GM23338 (cell line): ENCODE measurements at regions not wholly inside any gene's neighbourhood (a gene's known extent, or its start where the extent isn't known, plus 50 kb on each side); places are given as distances from the start of the nearest gene placed in this dataset.

Source experiments
- ATAC-seq: fragments of 200-7000 bp; cut with Tn5 transposase; 3 replicates; pipeline ENCODE4 v1.9.1; 2020
- DNase-seq: peaks from one replicate; pipeline ENCODE4 v3.0.0-alpha.2; 2015; ENCODE audit warnings: low spot score
- H2AFZ ChIP-seq: fragments of 200-600 bp; sonication (generic); 2 replicates; pipeline ENCODE4 v1.8.0; 2016; ENCODE audit warnings: antibody characterized with exemption, mild to moderate bottlenecking, moderate library complexity
- H3F3A ChIP-seq: fragments of 200-600 bp; sonication (generic); replicated peaks from 2 replicates; pipeline ENCODE4 v1.8.0; 2017; ENCODE audit warnings: antibody characterized with exemption, mixed run types, low read depth
- H3K27ac ChIP-seq: fragments of 200-600 bp; sonication (generic); 2 replicates; pipeline ENCODE4 v1.6.1; 2016; ENCODE audit warnings: low read depth
- H3K27me3 ChIP-seq: fragments of 200-600 bp; sonication (generic); 2 replicates; pipeline ENCODE4 v1.8.0; 2016; ENCODE audit warnings: mild to moderate bottlenecking, mixed run types, moderate library complexity; ENCODE audit not compliant: insufficient read depth
- H3K36me3 ChIP-seq: fragments of 200-600 bp; sonication (generic); 2 replicates; pipeline ENCODE4 v1.8.0; 2016; ENCODE audit warnings: mild to moderate bottlenecking; ENCODE audit not compliant: insufficient read depth
- H3K4me1 ChIP-seq: fragments of 200-600 bp; sonication (generic); 2 replicates; pipeline ENCODE4 v1.8.0; 2016; ENCODE audit warnings: mild to moderate bottlenecking, moderate library complexity; ENCODE audit not compliant: insufficient read depth
- H3K4me2 ChIP-seq: fragments of 200-600 bp; sonication (generic); 2 replicates; pipeline ENCODE4 v1.7.1; 2017; ENCODE audit warnings: mixed run types
- H3K4me3 ChIP-seq: fragments of 200-600 bp; sonication (generic); 2 replicates; pipeline ENCODE4 v1.6.1; 2016; ENCODE audit warnings: mixed run types
- H3K79me2 ChIP-seq: fragments of 200-600 bp; sonication (generic); replicated peaks from 2 replicates; pipeline ENCODE4 v1.8.0; 2017; ENCODE audit warnings: mild to moderate bottlenecking; ENCODE audit not compliant: insufficient read depth
- H3K9me2 ChIP-seq: fragments of 200-600 bp; sonication (generic); 2 replicates; pipeline ENCODE4 v1.8.0; 2017; ENCODE audit not compliant: insufficient read depth
- H4K20me1 ChIP-seq: fragments of 200-600 bp; sonication (generic); replicated peaks from 2 replicates; pipeline ENCODE4 v1.8.0; 2017; ENCODE audit warnings: mild to moderate bottlenecking; ENCODE audit not compliant: insufficient read depth
- H3K27ac Mint-ChIP-seq: 2 replicates; pipeline ENCODE4 v1.8.0; 2020; ENCODE audit warnings: inconsistent platforms, mild to moderate bottlenecking, moderate library complexity, mixed read lengths
- H3K27me3 Mint-ChIP-seq: 3 replicates; pipeline ENCODE4 v1.8.0; 2022; ENCODE audit warnings: low read depth, mild to moderate bottlenecking, moderate library complexity, mixed read lengths, inconsistent platforms; ENCODE audit not compliant: insufficient read depth, poor library complexity
- H3K36me3 Mint-ChIP-seq: 3 replicates; pipeline ENCODE4 v1.8.0; 2021; ENCODE audit warnings: low read depth, mild to moderate bottlenecking, inconsistent platforms, moderate library complexity, mixed read lengths
- H3K4me1 Mint-ChIP-seq: 3 replicates; pipeline ENCODE4 v1.8.0; 2020; ENCODE audit warnings: mild to moderate bottlenecking, inconsistent platforms, mixed read lengths
- H3K4me3 Mint-ChIP-seq: 3 replicates; pipeline ENCODE4 v1.8.0; 2021; ENCODE audit warnings: moderate library complexity, mild to moderate bottlenecking, inconsistent platforms, mixed read lengths
- H3K9me3 Mint-ChIP-seq: 3 replicates; pipeline ENCODE4 v1.8.0; 2020; ENCODE audit warnings: moderate library complexity, mild to moderate bottlenecking, inconsistent platforms, mixed read lengths
- CREB1 ChIP-seq: fragments of 250-450 bp; sonication (Bioruptor Pico); IDR thresholded peaks from 2 replicates; pipeline ENCODE4 v1.5.0; 2020; ENCODE audit warnings: low read depth, mild to moderate bottlenecking, moderate library complexity
- CTCF ChIP-seq, 2 experiments: fragments of 200-600 bp in 1 of 2; sonication (generic) in 1 of 2; conservative IDR thresholded peaks; 2 replicates each; pipeline versions ENCODE4 v1.5.1 to v1.6.1; 2016 to 2017; ENCODE audit warnings: antibody characterized with exemption in 2 of 2, low read depth in 2 of 2, mild to moderate bottlenecking in 2 of 2, moderate library complexity in 1 of 2
- EZH2 ChIP-seq: fragments of 200-600 bp; sonication (generic); IDR thresholded peaks from one replicate; pipeline ENCODE4 v1.8.0; 2017; ENCODE audit warnings: antibody characterized with exemption, mild to moderate bottlenecking, low read depth; ENCODE audit not compliant: unreplicated experiment
- EZH2phosphoT487 ChIP-seq: fragments of 200-600 bp; sonication (generic); IDR thresholded peaks from one replicate; pipeline ENCODE4 v1.8.1; 2018; ENCODE audit warnings: antibody characterized with exemption; ENCODE audit not compliant: unreplicated experiment
- JUNB ChIP-seq: IDR thresholded peaks from one replicate; pipeline ENCODE4 v1.6.1; 2016; ENCODE audit warnings: antibody characterized with exemption; ENCODE audit not compliant: unreplicated experiment
- NANOG ChIP-seq: IDR thresholded peaks from 2 replicates; pipeline ENCODE4 v1.6.1; 2016; ENCODE audit warnings: antibody characterized with exemption, borderline replicate concordance
- POLR2AphosphoS5 ChIP-seq: IDR thresholded peaks from 2 replicates; pipeline ENCODE4 v1.6.1; 2016; ENCODE audit warnings: antibody characterized with exemption, low read depth
- STAT1 ChIP-seq: IDR thresholded peaks from one replicate; pipeline ENCODE4 v1.6.1; 2016; ENCODE audit warnings: antibody characterized with exemption; ENCODE audit not compliant: unreplicated experiment
- ZNF114 ChIP-seq: fragments of 250-450 bp; sonication (Bioruptor Pico); IDR thresholded peaks from 2 replicates; pipeline ENCODE4 v1.5.0; 2020; ENCODE audit warnings: mild to moderate bottlenecking, moderate library complexity
- ZNF331 ChIP-seq: fragments of 250-450 bp; sonication (Bioruptor Pico); IDR thresholded peaks from 2 replicates; pipeline ENCODE4 v1.5.0; 2020; ENCODE audit warnings: low read depth, mild to moderate bottlenecking, moderate library complexity
- TF ChIP-seq, protein P1 (sequence below): IDR thresholded peaks from one replicate; pipeline ENCODE4 v1.6.1; 2018; ENCODE audit warnings: antibody characterized with exemption; ENCODE audit not compliant: unreplicated experiment
- TF ChIP-seq, protein P2 (sequence below): IDR thresholded peaks from 2 replicates; pipeline ENCODE4 v1.6.1; 2016; ENCODE audit warnings: antibody characterized with exemption
- TF ChIP-seq, protein P3 (sequence below): fragments of 250-450 bp; sonication (Bioruptor Pico); IDR thresholded peaks from 2 replicates; pipeline ENCODE4 v1.5.0; 2020; ENCODE audit warnings: mild to moderate bottlenecking, moderate library complexity

DNA sequence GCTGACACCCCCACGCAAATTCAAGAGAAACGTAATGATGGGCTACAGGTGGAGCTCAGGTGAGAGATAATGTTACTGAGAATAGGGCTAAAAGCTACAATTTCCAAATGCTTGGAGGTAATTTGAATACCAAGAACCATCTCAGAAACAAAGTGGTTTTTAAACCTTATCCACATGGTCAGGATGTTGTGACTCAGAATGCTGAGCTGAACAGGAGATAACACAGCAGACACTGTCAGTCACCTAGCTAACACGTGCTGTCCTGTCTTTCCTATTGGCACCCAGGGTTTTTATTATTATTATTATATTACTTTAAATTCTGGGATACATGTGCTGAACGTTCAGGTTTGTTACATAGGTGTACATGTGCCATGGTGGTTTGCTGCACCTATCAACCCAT is 233.0 kb upstream of the MAF start:
- H3K36me3 Mint-ChIP-seq, result no peaks in the 10 kb centered on the region
- no peak overlapping the region for H3K4me3 ChIP-seq
- no peak for TF ChIP-seq NANOG
- TF ChIP-seq, protein P1, sequence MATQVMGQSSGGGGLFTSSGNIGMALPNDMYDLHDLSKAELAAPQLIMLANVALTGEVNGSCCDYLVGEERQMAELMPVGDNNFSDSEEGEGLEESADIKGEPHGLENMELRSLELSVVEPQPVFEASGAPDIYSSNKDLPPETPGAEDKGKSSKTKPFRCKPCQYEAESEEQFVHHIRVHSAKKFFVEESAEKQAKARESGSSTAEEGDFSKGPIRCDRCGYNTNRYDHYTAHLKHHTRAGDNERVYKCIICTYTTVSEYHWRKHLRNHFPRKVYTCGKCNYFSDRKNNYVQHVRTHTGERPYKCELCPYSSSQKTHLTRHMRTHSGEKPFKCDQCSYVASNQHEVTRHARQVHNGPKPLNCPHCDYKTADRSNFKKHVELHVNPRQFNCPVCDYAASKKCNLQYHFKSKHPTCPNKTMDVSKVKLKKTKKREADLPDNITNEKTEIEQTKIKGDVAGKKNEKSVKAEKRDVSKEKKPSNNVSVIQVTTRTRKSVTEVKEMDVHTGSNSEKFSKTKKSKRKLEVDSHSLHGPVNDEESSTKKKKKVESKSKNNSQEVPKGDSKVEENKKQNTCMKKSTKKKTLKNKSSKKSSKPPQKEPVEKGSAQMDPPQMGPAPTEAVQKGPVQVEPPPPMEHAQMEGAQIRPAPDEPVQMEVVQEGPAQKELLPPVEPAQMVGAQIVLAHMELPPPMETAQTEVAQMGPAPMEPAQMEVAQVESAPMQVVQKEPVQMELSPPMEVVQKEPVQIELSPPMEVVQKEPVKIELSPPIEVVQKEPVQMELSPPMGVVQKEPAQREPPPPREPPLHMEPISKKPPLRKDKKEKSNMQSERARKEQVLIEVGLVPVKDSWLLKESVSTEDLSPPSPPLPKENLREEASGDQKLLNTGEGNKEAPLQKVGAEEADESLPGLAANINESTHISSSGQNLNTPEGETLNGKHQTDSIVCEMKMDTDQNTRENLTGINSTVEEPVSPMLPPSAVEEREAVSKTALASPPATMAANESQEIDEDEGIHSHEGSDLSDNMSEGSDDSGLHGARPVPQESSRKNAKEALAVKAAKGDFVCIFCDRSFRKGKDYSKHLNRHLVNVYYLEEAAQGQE, result no peak
- TF ChIP-seq, protein P2, sequence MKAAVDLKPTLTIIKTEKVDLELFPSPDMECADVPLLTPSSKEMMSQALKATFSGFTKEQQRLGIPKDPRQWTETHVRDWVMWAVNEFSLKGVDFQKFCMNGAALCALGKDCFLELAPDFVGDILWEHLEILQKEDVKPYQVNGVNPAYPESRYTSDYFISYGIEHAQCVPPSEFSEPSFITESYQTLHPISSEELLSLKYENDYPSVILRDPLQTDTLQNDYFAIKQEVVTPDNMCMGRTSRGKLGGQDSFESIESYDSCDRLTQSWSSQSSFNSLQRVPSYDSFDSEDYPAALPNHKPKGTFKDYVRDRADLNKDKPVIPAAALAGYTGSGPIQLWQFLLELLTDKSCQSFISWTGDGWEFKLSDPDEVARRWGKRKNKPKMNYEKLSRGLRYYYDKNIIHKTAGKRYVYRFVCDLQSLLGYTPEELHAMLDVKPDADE, result no peak
- no peak for TF ChIP-seq EZH2phosphoT487
- no peak for TF ChIP-seq ZNF331 (CRISPR knock-in tag)
- no peak for TF ChIP-seq EZH2
- no peak for TF ChIP-seq CTCF (conservative IDR thresholded peaks at IDR 0.05; ENCODE audit: low read depth in 2 of 2)
- TF ChIP-seq ZNF114 (CRISPR knock-in tag), result no peak
- no peak for TF ChIP-seq POLR2AphosphoS5
- TF ChIP-seq, protein P3, sequence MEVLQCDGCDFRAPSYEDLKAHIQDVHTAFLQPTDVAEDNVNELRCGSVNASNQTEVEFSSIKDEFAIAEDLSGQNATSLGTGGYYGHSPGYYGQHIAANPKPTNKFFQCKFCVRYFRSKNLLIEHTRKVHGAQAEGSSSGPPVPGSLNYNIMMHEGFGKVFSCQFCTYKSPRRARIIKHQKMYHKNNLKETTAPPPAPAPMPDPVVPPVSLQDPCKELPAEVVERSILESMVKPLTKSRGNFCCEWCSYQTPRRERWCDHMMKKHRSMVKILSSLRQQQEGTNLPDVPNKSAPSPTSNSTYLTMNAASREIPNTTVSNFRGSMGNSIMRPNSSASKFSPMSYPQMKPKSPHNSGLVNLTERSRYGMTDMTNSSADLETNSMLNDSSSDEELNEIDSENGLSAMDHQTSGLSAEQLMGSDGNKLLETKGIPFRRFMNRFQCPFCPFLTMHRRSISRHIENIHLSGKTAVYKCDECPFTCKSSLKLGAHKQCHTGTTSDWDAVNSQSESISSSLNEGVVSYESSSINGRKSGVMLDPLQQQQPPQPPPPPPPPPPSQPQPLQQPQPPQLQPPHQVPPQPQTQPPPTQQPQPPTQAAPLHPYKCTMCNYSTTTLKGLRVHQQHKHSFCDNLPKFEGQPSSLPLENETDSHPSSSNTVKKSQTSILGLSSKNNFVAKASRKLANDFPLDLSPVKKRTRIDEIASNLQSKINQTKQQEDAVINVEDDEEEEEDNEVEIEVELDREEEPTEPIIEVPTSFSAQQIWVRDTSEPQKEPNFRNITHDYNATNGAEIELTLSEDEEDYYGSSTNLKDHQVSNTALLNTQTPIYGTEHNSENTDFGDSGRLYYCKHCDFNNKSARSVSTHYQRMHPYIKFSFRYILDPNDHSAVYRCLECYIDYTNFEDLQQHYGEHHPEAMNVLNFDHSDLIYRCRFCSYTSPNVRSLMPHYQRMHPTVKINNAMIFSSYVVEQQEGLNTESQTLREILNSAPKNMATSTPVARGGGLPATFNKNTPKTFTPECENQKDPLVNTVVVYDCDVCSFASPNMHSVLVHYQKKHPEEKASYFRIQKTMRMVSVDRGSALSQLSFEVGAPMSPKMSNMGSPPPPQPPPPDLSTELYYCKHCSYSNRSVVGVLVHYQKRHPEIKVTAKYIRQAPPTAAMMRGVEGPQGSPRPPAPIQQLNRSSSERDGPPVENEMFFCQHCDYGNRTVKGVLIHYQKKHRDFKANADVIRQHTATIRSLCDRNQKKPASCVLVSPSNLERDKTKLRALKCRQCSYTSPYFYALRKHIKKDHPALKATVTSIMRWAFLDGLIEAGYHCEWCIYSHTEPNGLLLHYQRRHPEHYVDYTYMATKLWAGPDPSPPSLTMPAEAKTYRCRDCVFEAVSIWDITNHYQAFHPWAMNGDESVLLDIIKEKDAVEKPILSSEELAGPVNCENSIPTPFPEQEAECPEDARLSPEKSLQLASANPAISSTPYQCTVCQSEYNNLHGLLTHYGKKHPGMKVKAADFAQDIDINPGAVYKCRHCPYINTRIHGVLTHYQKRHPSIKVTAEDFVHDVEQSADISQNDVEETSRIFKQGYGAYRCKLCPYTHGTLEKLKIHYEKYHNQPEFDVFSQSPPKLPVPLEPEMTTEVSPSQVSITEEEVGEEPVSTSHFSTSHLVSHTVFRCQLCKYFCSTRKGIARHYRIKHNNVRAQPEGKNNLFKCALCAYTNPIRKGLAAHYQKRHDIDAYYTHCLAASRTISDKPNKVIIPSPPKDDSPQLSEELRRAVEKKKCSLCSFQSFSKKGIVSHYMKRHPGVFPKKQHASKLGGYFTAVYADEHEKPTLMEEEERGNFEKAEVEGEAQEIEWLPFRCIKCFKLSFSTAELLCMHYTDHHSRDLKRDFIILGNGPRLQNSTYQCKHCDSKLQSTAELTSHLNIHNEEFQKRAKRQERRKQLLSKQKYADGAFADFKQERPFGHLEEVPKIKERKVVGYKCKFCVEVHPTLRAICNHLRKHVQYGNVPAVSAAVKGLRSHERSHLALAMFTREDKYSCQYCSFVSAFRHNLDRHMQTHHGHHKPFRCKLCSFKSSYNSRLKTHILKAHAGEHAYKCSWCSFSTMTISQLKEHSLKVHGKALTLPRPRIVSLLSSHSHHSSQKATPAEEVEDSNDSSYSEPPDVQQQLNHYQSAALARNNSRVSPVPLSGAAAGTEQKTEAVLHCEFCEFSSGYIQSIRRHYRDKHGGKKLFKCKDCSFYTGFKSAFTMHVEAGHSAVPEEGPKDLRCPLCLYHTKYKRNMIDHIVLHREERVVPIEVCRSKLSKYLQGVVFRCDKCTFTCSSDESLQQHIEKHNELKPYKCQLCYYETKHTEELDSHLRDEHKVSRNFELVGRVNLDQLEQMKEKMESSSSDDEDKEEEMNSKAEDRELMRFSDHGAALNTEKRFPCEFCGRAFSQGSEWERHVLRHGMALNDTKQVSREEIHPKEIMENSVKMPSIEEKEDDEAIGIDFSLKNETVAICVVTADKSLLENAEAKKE (CRISPR knock-in tag), result no peak
- TF ChIP-seq CREB1 (CRISPR knock-in tag), result no peak
- no peak for TF ChIP-seq STAT1
- no peak for TF ChIP-seq JUNB
- peaks cover 12% of the 10 kb centered on the region for H3K9me2 ChIP-seq
- no peak overlapping the region for H2AFZ ChIP-seq
- H3K4me1 Mint-ChIP-seq, result no peaks in the 10 kb centered on the region
- H3K4me2 ChIP-seq, result no peak overlapping the region
- no peak overlapping the region for H3K27ac ChIP-seq
- no peaks in the 10 kb centered on the region for H3K79me2 ChIP-seq
- H3F3A ChIP-seq, result no peaks in the 10 kb centered on the region
- H4K20me1 ChIP-seq, result no peaks in the 10 kb centered on the region
- H3K27ac Mint-ChIP-seq, result no peak overlapping the region
- H3K36me3 ChIP-seq, result no peaks in the 10 kb centered on the region
- no peaks in the 10 kb centered on the region for H3K27me3 Mint-ChIP-seq
- ATAC-seq (no peak), DNase-seq (no peak)
- no peaks in the 10 kb centered on the region for H3K27me3 ChIP-seq
- no peak overlapping the region for H3K4me3 Mint-ChIP-seq
- H3K9me3 Mint-ChIP-seq, result peaks cover 4% of the 10 kb centered on the region; the same call in 1 of the 3 replicates
- no peaks in the 10 kb centered on the region for H3K4me1 ChIP-seq
